ENCODE measurements at regions not wholly inside any gene's neighbourhood (a gene's known extent, or its start where the extent isn't known, plus 50 kb on each side); places are given as distances from the start of the nearest gene placed in this dataset.
"Not testable (repeated sequence)": the region's sequence is repeated elsewhere in the genome, so short reads cannot be mapped to it uniquely, and the experiment has no call there.

GRCh38 chr10:20596065-20596755 lies 300.9 kb downstream of the NEBL start:
- TF ChIP-seq, protein P1, sequence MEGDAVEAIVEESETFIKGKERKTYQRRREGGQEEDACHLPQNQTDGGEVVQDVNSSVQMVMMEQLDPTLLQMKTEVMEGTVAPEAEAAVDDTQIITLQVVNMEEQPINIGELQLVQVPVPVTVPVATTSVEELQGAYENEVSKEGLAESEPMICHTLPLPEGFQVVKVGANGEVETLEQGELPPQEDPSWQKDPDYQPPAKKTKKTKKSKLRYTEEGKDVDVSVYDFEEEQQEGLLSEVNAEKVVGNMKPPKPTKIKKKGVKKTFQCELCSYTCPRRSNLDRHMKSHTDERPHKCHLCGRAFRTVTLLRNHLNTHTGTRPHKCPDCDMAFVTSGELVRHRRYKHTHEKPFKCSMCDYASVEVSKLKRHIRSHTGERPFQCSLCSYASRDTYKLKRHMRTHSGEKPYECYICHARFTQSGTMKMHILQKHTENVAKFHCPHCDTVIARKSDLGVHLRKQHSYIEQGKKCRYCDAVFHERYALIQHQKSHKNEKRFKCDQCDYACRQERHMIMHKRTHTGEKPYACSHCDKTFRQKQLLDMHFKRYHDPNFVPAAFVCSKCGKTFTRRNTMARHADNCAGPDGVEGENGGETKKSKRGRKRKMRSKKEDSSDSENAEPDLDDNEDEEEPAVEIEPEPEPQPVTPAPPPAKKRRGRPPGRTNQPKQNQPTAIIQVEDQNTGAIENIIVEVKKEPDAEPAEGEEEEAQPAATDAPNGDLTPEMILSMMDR (IDR thresholded peaks at IDR 0.05; ENCODE audit: insufficient read depth, low read depth, low read length, missing control alignments), result no peak
- DNase-seq (ENCODE audit: low read depth), result peak; percentile 1
- no peak overlapping the region for H3K4me3 ChIP-seq (ENCODE audit: low read length)

GRCh38 chr10:20593649-20594048 lies 303.5 kb downstream of the NEBL start:
- no peak overlapping the region for H3K4me3 ChIP-seq (ENCODE audit: low read length)
- DNase-seq (ENCODE audit: low read depth), result no peak
- TF ChIP-seq, protein P1 (IDR thresholded peaks at IDR 0.05; ENCODE audit: insufficient read depth, low read depth, low read length, missing control alignments), result no peak

GRCh38 chr10:20582041-20582440 lies 315.1 kb downstream of the NEBL start:
- TF ChIP-seq, protein P1 (IDR thresholded peaks at IDR 0.05; ENCODE audit: insufficient read depth, low read depth, low read length, missing control alignments), result no peak
- H3K4me3 ChIP-seq (ENCODE audit: low read length), result no peak overlapping the region
- no peak for DNase-seq (ENCODE audit: low read depth)

GRCh38 chr10:20573924-20574323 lies 323.2 kb downstream of the NEBL start:
- no peak for DNase-seq (ENCODE audit: low read depth)
- TF ChIP-seq, protein P1 (IDR thresholded peaks at IDR 0.05; ENCODE audit: insufficient read depth, low read depth, low read length, missing control alignments), result no peak

DNA sequence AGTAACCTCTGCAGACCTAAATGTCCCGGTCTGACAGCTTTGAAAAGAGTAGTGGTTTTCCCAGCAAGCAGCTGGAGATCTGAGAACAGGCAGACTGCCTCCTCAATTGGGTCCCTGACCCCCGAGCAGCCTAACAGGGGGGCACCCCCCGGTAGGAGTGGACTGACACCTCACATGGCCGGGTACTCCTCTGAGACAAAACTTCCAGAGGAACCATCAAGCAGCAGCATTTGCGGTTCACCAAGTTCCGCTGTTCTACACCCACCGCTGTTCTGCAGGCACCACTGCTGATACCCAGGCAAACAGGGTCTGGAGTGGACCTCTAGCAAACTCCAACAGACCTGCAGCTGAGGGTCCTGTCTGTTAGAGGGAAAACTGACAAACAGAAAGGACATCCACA lies 341.1 kb downstream of the NEBL start:
- H3K4me3 ChIP-seq (ENCODE audit: low read length); DNase-seq (ENCODE audit: low read depth): not testable (repeated sequence)

More at GRCh38 chr10:20573924-20574323, 323.2 kb downstream of the NEBL start:
- no peak overlapping the region for H3K4me3 ChIP-seq (ENCODE audit: low read length)

DNA sequence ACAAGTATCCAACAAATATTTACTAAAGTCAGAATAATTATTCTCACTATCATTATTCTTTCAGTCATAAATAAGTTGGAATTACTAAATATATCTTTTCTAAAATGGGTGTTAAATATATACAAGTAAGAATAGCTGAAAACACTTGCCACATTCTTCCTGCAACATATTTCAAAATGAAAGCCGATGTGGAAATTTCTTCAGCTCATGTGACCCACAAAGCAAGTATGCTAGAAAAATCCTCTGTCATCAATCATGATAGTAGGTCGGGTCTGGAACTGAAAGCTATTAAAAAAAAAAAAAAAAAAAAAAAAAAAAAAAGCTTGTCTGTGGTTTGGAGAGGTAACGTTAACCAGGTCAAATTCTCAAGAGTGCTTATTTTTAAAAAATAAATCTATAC lies 344.7 kb downstream of the NEBL start:
- DNase-seq (ENCODE audit: low read depth), result no peak
- TF ChIP-seq, protein P1 (IDR thresholded peaks at IDR 0.05; ENCODE audit: insufficient read depth, low read depth, low read length, missing control alignments), result no peak
- no peak overlapping the region for H3K4me3 ChIP-seq (ENCODE audit: low read length)

GRCh38 chr10:20551761-20552160 lies 345.4 kb downstream of the NEBL start:
- H3K4me3 ChIP-seq (ENCODE audit: low read length), result no peak overlapping the region
- TF ChIP-seq, protein P1 (IDR thresholded peaks at IDR 0.05; ENCODE audit: insufficient read depth, low read depth, low read length, missing control alignments), result no peak
- DNase-seq (ENCODE audit: low read depth), result no peak

Data from epithelial cell of esophagus (primary cell).